GM13977 (cell line): ENCODE measurements at regions not wholly inside any gene's neighbourhood (a gene's known extent, or its start where the extent isn't known, plus 50 kb on each side); places are given as distances from the start of the nearest gene placed in this dataset.

Experiments used
- DNase-seq: peaks from one replicate; pipeline ENCODE4 v3.0.0; 2012; ENCODE audit warnings: low spot score
- CTCF ChIP-seq: IDR thresholded peaks from 2 replicates; pipeline ENCODE4 v1.5.1; 2012; ENCODE audit warnings: mild to moderate bottlenecking, control low read depth; ENCODE audit not compliant: insufficient read depth; ENCODE audit errors: extremely low read depth, missing control alignments
- in situ Hi-C: fragments of 300-500 bp; cut with MboI; formaldehyde crosslinking; loops from one replicate; pipeline ENCODE4 v1.12.0; 2022; ENCODE audit warnings: low sequenced_read_pairs, low pct_unique_long_range_greater_than_20kb, mixed read lengths, inconsistent platforms; ENCODE audit not compliant: unreplicated experiment

DNA sequence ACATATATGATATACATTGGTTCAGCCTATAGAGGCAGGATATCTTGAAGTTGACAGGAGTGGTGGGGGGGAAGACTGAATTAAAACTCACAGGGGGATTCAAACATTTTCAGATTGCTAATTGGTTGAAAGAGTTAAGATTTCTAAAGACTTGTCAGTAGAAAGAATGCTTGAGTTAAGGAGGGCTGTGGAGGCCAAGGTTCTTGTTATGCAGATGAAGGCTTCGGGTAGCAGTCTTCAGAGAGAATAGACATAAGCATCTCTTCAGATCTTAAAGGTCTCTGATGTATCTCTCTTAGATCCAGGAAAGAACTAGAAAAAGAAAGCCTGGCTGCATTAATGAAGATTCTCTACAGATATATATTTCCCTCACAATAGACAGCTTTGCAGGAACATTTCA is 209.8 kb upstream of the SEMA3D start:
- no peak for TF ChIP-seq CTCF
- no peak for DNase-seq
- in situ Hi-C loops: no loop called here

GRCh38 chr7:85392789-85393188 is 205.9 kb upstream of the SEMA3D start:
- no peak for DNase-seq
- in situ Hi-C loops: no loop called here
- TF ChIP-seq CTCF: no peak

DNA sequence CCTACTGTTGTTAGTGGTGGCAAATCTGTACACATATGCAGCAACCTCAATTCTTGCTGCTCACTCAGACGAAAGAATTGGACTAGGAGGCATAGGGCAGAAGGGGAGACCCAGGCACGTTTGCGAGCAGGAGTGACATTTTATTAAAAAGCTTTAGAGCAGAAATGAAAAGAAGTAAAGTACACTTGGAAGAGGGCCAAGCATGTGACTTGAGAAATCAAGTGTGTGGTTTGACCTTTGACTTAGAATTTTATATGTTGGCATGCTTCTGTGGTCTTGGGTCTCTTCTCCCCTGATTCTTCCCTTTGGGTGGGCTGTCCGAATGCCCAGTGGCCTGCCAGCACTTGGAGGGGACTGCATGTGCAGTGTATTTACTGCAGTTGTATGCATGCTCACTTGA is 205.5 kb upstream of the SEMA3D start:
- DNase-seq: no peak
- TF ChIP-seq CTCF: no peak

DNA sequence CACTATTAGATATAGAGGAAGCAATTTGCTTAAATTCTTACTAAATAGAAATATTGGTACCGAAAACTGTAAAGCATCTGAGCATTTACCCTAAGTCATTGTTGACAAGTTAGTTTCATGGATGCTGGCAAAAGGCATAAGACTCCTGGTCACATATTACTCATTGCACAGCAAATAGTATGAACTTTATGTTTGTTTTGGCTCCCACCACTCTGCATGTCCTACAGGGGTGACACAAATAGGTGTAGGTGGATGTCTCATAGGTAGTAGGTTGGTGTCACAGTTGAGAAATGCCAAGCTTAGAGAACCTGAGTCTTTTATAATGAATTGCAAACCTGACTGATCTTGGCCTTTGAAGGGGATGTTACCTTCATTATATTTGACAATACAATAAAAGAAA is 199.6 kb upstream of the SEMA3D start:
- DNase-seq: no peak
- no peak for TF ChIP-seq CTCF
- in situ Hi-C loops: no loop called here

More for the DNA sequence above, 205.5 kb upstream of the SEMA3D start:
- in situ Hi-C loops: no loop called here

GRCh38 chr7:85384392-85384791 is 197.5 kb upstream of the SEMA3D start:
- no peak for DNase-seq
- TF ChIP-seq CTCF: no peak
- in situ Hi-C loops: no loop called here

- DNase-seq: no peak
- in situ Hi-C loops: no loop called here
- no peak for TF ChIP-seq CTCF
Measured at GRCh38 chr7:85381212-85381611, 194.4 kb upstream of the SEMA3D start.

- no peak for DNase-seq
- in situ Hi-C loops: no loop called here
- TF ChIP-seq CTCF: no peak
Measured at GRCh38 chr7:85376589-85376988, 189.7 kb upstream of the SEMA3D start.
